GM12878 (cell line): ENCODE measurements at regions not wholly inside any gene's neighbourhood (a gene's known extent, or its start where the extent isn't known, plus 50 kb on each side); places are given as distances from the start of the nearest gene placed in this dataset.

Source experiments
- ATAC-seq: fragments of 200-7000 bp; cut with Tn5 transposase; 3 replicates; pipeline ENCODE4 v1.9.1; 2020; ENCODE audit warnings: mild to moderate bottlenecking, moderate library complexity
- BruUV-seq: library from RNA; stranded (reverse); fragments of 400-500 nt; replicated peaks from 2 replicates; lab custom pipeline; 2021; lab: Mats Ljungman, UMichigan
- CTCF ChIA-PET: fragments of 300-600 bp; sonication (Branson Sonifier 250); formaldehyde crosslinking; extraction: SDS; loops from one replicate; lab custom pipeline; 2021; ENCODE audit warnings: inconsistent platforms; lab: Yijun Ruan, JAX
- POLR2A ChIA-PET: fragments of 350-600 bp; formaldehyde crosslinking; extraction: SDS; loops from one replicate; lab custom pipeline; 2021; ENCODE audit warnings: inconsistent platforms; lab: Charles Lee
- RAD21 ChIA-PET: fragments of 300-600 bp; sonication (Branson Sonifier 250); formaldehyde crosslinking; loops from one replicate; lab custom pipeline; 2023; ENCODE audit warnings: antibody characterized with exemption; ENCODE audit not compliant: unreplicated experiment; lab: Charles Lee
- SMC1A ChIA-PET: fragments of 300-600 bp; sonication (Branson Sonifier 250); formaldehyde crosslinking; loops from one replicate; lab custom pipeline; 2023; ENCODE audit not compliant: unreplicated experiment, uncharacterized antibody; lab: Charles Lee
- DNase-seq: peaks from one replicate; pipeline ENCODE4 v3.0.0-alpha.2; 2011; ENCODE audit warnings: low read depth, low spot score
- FAIRE-seq: peaks from 3 replicates; lab custom pipeline; 2011; peaks lifted over from hg19 to GRCh38; lab: Jason Lieb, UNC
- H2AFZ ChIP-seq: 2 replicates; pipeline ENCODE4 v1.6.0; 2011; ENCODE audit warnings: low read depth, low read length, control low read depth; ENCODE audit not compliant: control insufficient read depth
- H3K27ac ChIP-seq: 2 replicates; pipeline ENCODE4 v1.5.1; 2011; ENCODE audit warnings: control low read depth; ENCODE audit not compliant: control insufficient read depth, insufficient read depth
- H3K27me3 ChIP-seq, 2 experiments: replicated peaks in 1 of 2; 2 replicates each; pipeline versions ENCODE4 v1.6.0 to v1.6.1; 2011; ENCODE audit warnings: low read length in 1 of 2; ENCODE audit not compliant: control insufficient read depth in 2 of 2, insufficient read depth in 2 of 2
- H3K36me3 ChIP-seq, 2 experiments: 2 replicates each; pipeline ENCODE4 v1.5.1; 2011; ENCODE audit warnings: low read length in 1 of 2; ENCODE audit not compliant: control insufficient read depth in 2 of 2, insufficient read depth in 2 of 2
- H3K4me1 ChIP-seq: 2 replicates; pipeline ENCODE4 v1.6.1; 2011; ENCODE audit warnings: mild to moderate bottlenecking, low read length, moderate library complexity, mixed read lengths; ENCODE audit not compliant: control insufficient read depth, insufficient read depth
- H3K4me2 ChIP-seq: 2 replicates; pipeline ENCODE4 v1.6.0; 2011; ENCODE audit warnings: control low read depth; ENCODE audit not compliant: control insufficient read depth, insufficient read depth
- H3K4me3 ChIP-seq: fragments of 200-600 bp; sonication (generic); 2 replicates; pipeline ENCODE4 v1.5.1; 2016
- H3K79me2 ChIP-seq: 2 replicates; pipeline ENCODE4 v1.6.0; 2011; ENCODE audit warnings: low read length; ENCODE audit not compliant: control insufficient read depth, insufficient read depth
- H3K9ac ChIP-seq: 2 replicates; pipeline ENCODE4 v1.8.0; 2011; ENCODE audit warnings: low read length, control low read depth, mixed read lengths; ENCODE audit not compliant: control insufficient read depth, insufficient read depth
- H3K9me3 ChIP-seq: replicated peaks from 3 replicates; pipeline ENCODE4 v1.5.1; 2011; ENCODE audit warnings: mild to moderate bottlenecking, low read length; ENCODE audit not compliant: control insufficient read depth, insufficient read depth
- H4K20me1 ChIP-seq: 2 replicates; pipeline ENCODE4 v1.6.0; 2011; ENCODE audit not compliant: control insufficient read depth, insufficient read depth
- ASH2L ChIP-seq: fragments of 300-600, 200-600 bp; sonication (generic); IDR thresholded peaks from 2 replicates; pipeline ENCODE4 v1.6.1; 2017; ENCODE audit warnings: low read depth, mild to moderate bottlenecking, borderline replicate concordance
- BCL3 ChIP-seq: IDR thresholded peaks from 2 replicates; pipeline ENCODE4 v1.6.1; 2011; ENCODE audit warnings: borderline replicate concordance, low read depth, mild to moderate bottlenecking, moderate library complexity, low read length; ENCODE audit not compliant: insufficient read depth, poor library complexity, severe bottlenecking
- E4F1 ChIP-seq: fragments of 450-650 bp; IDR thresholded peaks from 2 replicates; pipeline ENCODE4 v1.6.1; 2018; ENCODE audit warnings: borderline replicate concordance, mild to moderate bottlenecking; ENCODE audit not compliant: partially characterized antibody
- GABPA ChIP-seq: IDR thresholded peaks from 2 replicates; pipeline ENCODE4 v1.6.1; 2014; ENCODE audit warnings: antibody characterized with exemption, low read depth, mild to moderate bottlenecking, inconsistent platforms
- IRF3 ChIP-seq: fragments of 450-650 bp; IDR thresholded peaks from 2 replicates; pipeline ENCODE4 v1.6.1; 2014; ENCODE audit warnings: mild to moderate bottlenecking
- KDM1A ChIP-seq: fragments of 200-600 bp; sonication (generic); IDR thresholded peaks from 2 replicates; pipeline ENCODE4 v1.6.1; 2016; ENCODE audit warnings: borderline replicate concordance
- KLF5 ChIP-seq: fragments of 450-650 bp; IDR thresholded peaks from 2 replicates; pipeline ENCODE4 v1.6.1; 2014; ENCODE audit warnings: mild to moderate bottlenecking; ENCODE audit not compliant: partially characterized antibody
- MEF2A ChIP-seq: IDR thresholded peaks from 2 replicates; pipeline ENCODE4 v1.6.1; 2011; ENCODE audit warnings: low read depth, mild to moderate bottlenecking, low read length, moderate library complexity; ENCODE audit not compliant: insufficient read depth
- NKRF ChIP-seq: fragments of 450-650 bp; conservative IDR thresholded peaks from 2 replicates; pipeline ENCODE4 v1.6.1; 2017; ENCODE audit warnings: mild to moderate bottlenecking, moderate library complexity
- PAX8 ChIP-seq: fragments of 450-650 bp; IDR thresholded peaks from 2 replicates; pipeline ENCODE4 v1.6.1; 2017; ENCODE audit warnings: mild to moderate bottlenecking, moderate library complexity
- POLR2AphosphoS2 ChIP-seq: IDR thresholded peaks from 2 replicates; pipeline ENCODE4 v1.6.1; 2011; ENCODE audit warnings: low read depth, mild to moderate bottlenecking, low read length, improper control_type of control experiment, moderate library complexity
- SKIL ChIP-seq: fragments of 450-650 bp; IDR thresholded peaks from 2 replicates; pipeline ENCODE4 v1.6.1; 2017; ENCODE audit warnings: mild to moderate bottlenecking, low read depth, inconsistent platforms; ENCODE audit not compliant: poor library complexity, severe bottlenecking
- TCF12 ChIP-seq: IDR thresholded peaks from 2 replicates; pipeline ENCODE4 v1.6.1; 2011; ENCODE audit warnings: low read depth, mild to moderate bottlenecking, low read length
- ZNF24 ChIP-seq: fragments of 450-650 bp; IDR thresholded peaks from 2 replicates; pipeline ENCODE4 v1.6.1; 2017; ENCODE audit warnings: antibody characterized with exemption, mild to moderate bottlenecking
- WGBS: methylation state at CpG from one replicate; pipeline ENCODE4 v1.1.6; 2016; ENCODE audit warnings: low lambda C conversion rate; ENCODE audit not compliant: insufficient replicate concordance, insufficient coverage; ENCODE audit errors: missing lambda C conversion rate; 5-methylcytosine and 5-hydroxymethylcytosine counted together
- in situ Hi-C: fragments of 300-500 bp; cut with MboI; formaldehyde crosslinking; loops from 9 replicates; pipeline ENCODE4 v1.14.3; 2018; ENCODE audit warnings: mixed read lengths
- intact Hi-C: fragments of 100-400 bp; cut with micrococcal nuclease; formaldehyde crosslinking; loops from one replicate; pipeline ENCODE4 v1.14.2; 2022; ENCODE audit not compliant: unreplicated experiment

GRCh38 chr17:26774291-26775218 lies 519.4 kb upstream of the WSB1 start:
- Histone ChIP-seq H3K4me1 (no peaks in the 10 kb centered on the region), H3K36me3 (no peaks in the 10 kb centered on the region), H3K4me3 (no peak overlapping the region), H3K9me3 (no peaks in the 10 kb centered on the region), H4K20me1 (no peaks in the 10 kb centered on the region), H3K79me2 (no peaks in the 10 kb centered on the region), H3K27ac (no peak overlapping the region), H3K27me3 (no peaks in the 10 kb centered on the region), H3K9ac (no peak overlapping the region), H3K4me2 (no peak overlapping the region), H2AFZ (no peak overlapping the region)
- BruUV-seq, result no TSS peak
- no peak for DNase-seq
- in situ Hi-C loops, result no loop called here
- SMC1A ChIA-PET, result no interaction called here
- ATAC-seq, result no peak
- intact Hi-C loops, result no loop called here
- POLR2A ChIA-PET, result no interaction called here
- CTCF ChIA-PET, result no interaction called here
- RAD21 ChIA-PET, result no interaction called here
- FAIRE-seq, result no peak
- WGBS, result 92% methylated on average over 43 of the region's 123 CpGs
- TF ChIP-seq ZNF24 (no peak), IRF3 (no peak), NKRF (no peak), E4F1 (no peak), POLR2AphosphoS2 (no peak), SKIL (no peak), MEF2A (no peak), KLF5 (no peak), PAX8 (no peak), KDM1A (no peak), ASH2L (no peak), BCL3 (no peak), TCF12 (no peak), GABPA (no peak)
